ENCODE measurements at regions not wholly inside any gene's neighbourhood (a gene's known extent, or its start where the extent isn't known, plus 50 kb on each side); places are given as distances from the start of the nearest gene placed in this dataset.

DNA sequence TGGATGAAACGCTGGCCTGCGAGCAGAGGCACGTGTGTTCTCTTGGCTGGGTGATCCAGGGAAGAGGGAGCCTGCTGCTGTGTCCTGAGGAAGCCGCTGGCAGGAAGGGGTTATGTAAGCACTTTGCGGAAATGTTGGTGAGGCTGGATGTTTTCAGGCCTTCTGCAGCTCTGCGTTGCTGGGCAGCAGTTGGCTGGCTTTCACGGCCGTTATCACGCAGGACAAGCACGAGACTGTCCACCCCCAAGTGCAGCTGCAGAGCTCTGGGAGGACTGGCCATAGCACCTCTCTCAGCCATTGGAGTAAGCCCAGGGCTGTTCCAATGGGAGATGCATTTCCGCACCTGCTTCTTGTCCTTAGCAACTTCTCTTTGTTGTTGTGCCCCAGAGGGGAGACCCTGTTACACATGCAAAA, 146.9 kb upstream of the SOX21 start:
- no TSS peak for BruUV-seq (replicated peaks)
- ATAC-seq = no peak
- TF ChIP-seq, protein P1, sequence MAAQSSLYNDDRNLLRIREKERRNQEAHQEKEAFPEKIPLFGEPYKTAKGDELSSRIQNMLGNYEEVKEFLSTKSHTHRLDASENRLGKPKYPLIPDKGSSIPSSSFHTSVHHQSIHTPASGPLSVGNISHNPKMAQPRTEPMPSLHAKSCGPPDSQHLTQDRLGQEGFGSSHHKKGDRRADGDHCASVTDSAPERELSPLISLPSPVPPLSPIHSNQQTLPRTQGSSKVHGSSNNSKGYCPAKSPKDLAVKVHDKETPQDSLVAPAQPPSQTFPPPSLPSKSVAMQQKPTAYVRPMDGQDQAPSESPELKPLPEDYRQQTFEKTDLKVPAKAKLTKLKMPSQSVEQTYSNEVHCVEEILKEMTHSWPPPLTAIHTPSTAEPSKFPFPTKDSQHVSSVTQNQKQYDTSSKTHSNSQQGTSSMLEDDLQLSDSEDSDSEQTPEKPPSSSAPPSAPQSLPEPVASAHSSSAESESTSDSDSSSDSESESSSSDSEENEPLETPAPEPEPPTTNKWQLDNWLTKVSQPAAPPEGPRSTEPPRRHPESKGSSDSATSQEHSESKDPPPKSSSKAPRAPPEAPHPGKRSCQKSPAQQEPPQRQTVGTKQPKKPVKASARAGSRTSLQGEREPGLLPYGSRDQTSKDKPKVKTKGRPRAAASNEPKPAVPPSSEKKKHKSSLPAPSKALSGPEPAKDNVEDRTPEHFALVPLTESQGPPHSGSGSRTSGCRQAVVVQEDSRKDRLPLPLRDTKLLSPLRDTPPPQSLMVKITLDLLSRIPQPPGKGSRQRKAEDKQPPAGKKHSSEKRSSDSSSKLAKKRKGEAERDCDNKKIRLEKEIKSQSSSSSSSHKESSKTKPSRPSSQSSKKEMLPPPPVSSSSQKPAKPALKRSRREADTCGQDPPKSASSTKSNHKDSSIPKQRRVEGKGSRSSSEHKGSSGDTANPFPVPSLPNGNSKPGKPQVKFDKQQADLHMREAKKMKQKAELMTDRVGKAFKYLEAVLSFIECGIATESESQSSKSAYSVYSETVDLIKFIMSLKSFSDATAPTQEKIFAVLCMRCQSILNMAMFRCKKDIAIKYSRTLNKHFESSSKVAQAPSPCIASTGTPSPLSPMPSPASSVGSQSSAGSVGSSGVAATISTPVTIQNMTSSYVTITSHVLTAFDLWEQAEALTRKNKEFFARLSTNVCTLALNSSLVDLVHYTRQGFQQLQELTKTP (IDR thresholded peaks at IDR 0.05; ENCODE audit: low read depth in 1 of 2, partially characterized antibody in 2 of 2) = no peak
- TF ChIP-seq TRIM24 (IDR thresholded peaks at IDR 0.05) (no peak), ZBTB8A (IDR thresholded peaks at IDR 0.05; ENCODE audit: partially characterized antibody) (no peak), HMG20B (CRISPR knock-in tag; IDR thresholded peaks at IDR 0.05) (no peak), NFXL1 (CRISPR knock-in tag; IDR thresholded peaks at IDR 0.05) (no peak), NUFIP1 (IDR thresholded peaks at IDR 0.05; ENCODE audit: partially characterized antibody) (no peak), ADNP (tag; IDR thresholded peaks at IDR 0.05) (no peak), YBX1 (IDR thresholded peaks at IDR 0.05) (no peak), E4F1 (CRISPR knock-in tag; IDR thresholded peaks at IDR 0.05; ENCODE audit: borderline replicate concordance) (no peak), SMARCC2 (IDR thresholded peaks at IDR 0.05; ENCODE audit: low read depth) (no peak), ESRRB (CRISPR knock-in tag; IDR thresholded peaks at IDR 0.05; ENCODE audit: borderline replicate concordance) (no peak), TCF3 (CRISPR knock-in tag; IDR thresholded peaks at IDR 0.05) (no peak), ZC3H8 (IDR thresholded peaks at IDR 0.05) (no peak)
- TF ChIP-seq, protein P2, sequence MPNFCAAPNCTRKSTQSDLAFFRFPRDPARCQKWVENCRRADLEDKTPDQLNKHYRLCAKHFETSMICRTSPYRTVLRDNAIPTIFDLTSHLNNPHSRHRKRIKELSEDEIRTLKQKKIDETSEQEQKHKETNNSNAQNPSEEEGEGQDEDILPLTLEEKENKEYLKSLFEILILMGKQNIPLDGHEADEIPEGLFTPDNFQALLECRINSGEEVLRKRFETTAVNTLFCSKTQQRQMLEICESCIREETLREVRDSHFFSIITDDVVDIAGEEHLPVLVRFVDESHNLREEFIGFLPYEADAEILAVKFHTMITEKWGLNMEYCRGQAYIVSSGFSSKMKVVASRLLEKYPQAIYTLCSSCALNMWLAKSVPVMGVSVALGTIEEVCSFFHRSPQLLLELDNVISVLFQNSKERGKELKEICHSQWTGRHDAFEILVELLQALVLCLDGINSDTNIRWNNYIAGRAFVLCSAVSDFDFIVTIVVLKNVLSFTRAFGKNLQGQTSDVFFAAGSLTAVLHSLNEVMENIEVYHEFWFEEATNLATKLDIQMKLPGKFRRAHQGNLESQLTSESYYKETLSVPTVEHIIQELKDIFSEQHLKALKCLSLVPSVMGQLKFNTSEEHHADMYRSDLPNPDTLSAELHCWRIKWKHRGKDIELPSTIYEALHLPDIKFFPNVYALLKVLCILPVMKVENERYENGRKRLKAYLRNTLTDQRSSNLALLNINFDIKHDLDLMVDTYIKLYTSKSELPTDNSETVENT (CRISPR knock-in tag; IDR thresholded peaks at IDR 0.05) = no peak
- TF ChIP-seq, protein P3, sequence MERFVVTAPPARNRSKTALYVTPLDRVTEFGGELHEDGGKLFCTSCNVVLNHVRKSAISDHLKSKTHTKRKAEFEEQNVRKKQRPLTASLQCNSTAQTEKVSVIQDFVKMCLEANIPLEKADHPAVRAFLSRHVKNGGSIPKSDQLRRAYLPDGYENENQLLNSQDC (CRISPR knock-in tag; IDR thresholded peaks at IDR 0.05) = no peak

More for the DNA sequence above, 146.9 kb upstream of the SOX21 start:
- Histone ChIP-seq H3K4me1 (replicated peaks in 1 of 2; ENCODE audit: control insufficient read depth in 2 of 2, insufficient read depth in 2 of 2, low read length in 2 of 2) (no peaks in the 10 kb centered on the region; a peak in 1 of 5 replicates), H3K36me3 (ENCODE audit: control insufficient read depth, insufficient read depth, low read length) (no peaks in the 10 kb centered on the region), H2AFZ (ENCODE audit: low read depth, low read length) (no peak overlapping the region), H3K9me1 (ENCODE audit: control insufficient read depth, insufficient read depth, low read length) (no peaks in the 10 kb centered on the region), H4K20me1 (replicated peaks; ENCODE audit: control insufficient read depth, insufficient read depth, low read length) (no peaks in the 10 kb centered on the region), H3K27me3 (ENCODE audit: control insufficient read depth in 2 of 2, insufficient read depth in 2 of 2, low read length in 2 of 2) (peaks cover 9 to 21% of the 10 kb centered on the region in 2 experiments; a peak in 4 of 5 replicates), H3K79me2 (ENCODE audit: control insufficient read depth, insufficient read depth, low read length) (no peaks in the 10 kb centered on the region), H3K27ac (ENCODE audit: extremely low read depth, low read depth, low read length) (no peak overlapping the region), H3K4me2 (ENCODE audit: insufficient read depth, low read length) (no peak overlapping the region), H3K9me3 (replicated peaks; ENCODE audit: control insufficient read depth, insufficient read depth, low read depth, low read length) (no peaks in the 10 kb centered on the region), H3K9ac (ENCODE audit: insufficient read depth in 1 of 2, low read depth in 2 of 2, low read length in 2 of 2) (no peak overlapping the region), H3K4me3 (no peak overlapping the region)
- in situ Hi-C loops (cut with MboI) = no loop called here
- ChIA-PET CTCF (ENCODE audit: low intra/inter-chr PET ratio) (no interaction called here), POLR2A (no interaction called here)
- intact Hi-C loops (cut with micrococcal nuclease) = no loop called here
- 3% methylated on average over 10 of the region's 11 CpGs for WGBS (ENCODE audit: insufficient coverage, low coverage, missing lambda C conversion rate)
- FAIRE-seq (no peak), DNase-seq (ENCODE audit: extremely low read depth in 1 of 4, low spot score in 3 of 4) (no peak)

Data from K562 (cell line).